Activated CD4-positive, alpha-beta memory T cell treated with anti-CD3 and anti-CD28 coated beads for 36 hours (primary cell): ENCODE measurements at regions not wholly inside any gene's neighbourhood (a gene's known extent, or its start where the extent isn't known, plus 50 kb on each side); places are given as distances from the start of the nearest gene placed in this dataset.

Source experiments
- CTCF ChIA-PET: fragments of 350-600 bp; sonication (Branson Sonifier 250); formaldehyde crosslinking; loops from one replicate; lab custom pipeline; 2021; ENCODE audit warnings: antibody characterized with exemption, inconsistent platforms; lab: Charles Lee
- POLR2A ChIA-PET: fragments of 350-600 bp; sonication (Branson Sonifier 250); formaldehyde crosslinking; loops from one replicate; lab custom pipeline; 2021; ENCODE audit warnings: antibody characterized with exemption; lab: Charles Lee
- DNase-seq: peaks from one replicate; pipeline ENCODE4 v3.0.0-alpha.2; 2020
- H3K27ac Mint-ChIP-seq: one replicate; pipeline ENCODE4 v1.8.0; 2021; ENCODE audit warnings: mixed read lengths
- H3K27me3 Mint-ChIP-seq: one replicate; pipeline ENCODE4 v1.8.0; 2021; ENCODE audit warnings: mixed read lengths
- H3K36me3 Mint-ChIP-seq: one replicate; pipeline ENCODE4 v1.8.0; 2021; ENCODE audit warnings: mixed read lengths
- H3K4me1 Mint-ChIP-seq: one replicate; pipeline ENCODE4 v1.8.0; 2021; ENCODE audit warnings: low read depth, mixed read lengths
- H3K4me3 Mint-ChIP-seq: one replicate; pipeline ENCODE4 v1.8.0; 2021; ENCODE audit warnings: mild to moderate bottlenecking, mixed read lengths
- H3K9me3 Mint-ChIP-seq: one replicate; pipeline ENCODE4 v1.8.0; 2021; ENCODE audit warnings: mixed read lengths
- intact Hi-C: fragments of 100-400 bp; cut with micrococcal nuclease; formaldehyde crosslinking; loops from one replicate; pipeline ENCODE4 v1.15.1; 2023

DNA sequence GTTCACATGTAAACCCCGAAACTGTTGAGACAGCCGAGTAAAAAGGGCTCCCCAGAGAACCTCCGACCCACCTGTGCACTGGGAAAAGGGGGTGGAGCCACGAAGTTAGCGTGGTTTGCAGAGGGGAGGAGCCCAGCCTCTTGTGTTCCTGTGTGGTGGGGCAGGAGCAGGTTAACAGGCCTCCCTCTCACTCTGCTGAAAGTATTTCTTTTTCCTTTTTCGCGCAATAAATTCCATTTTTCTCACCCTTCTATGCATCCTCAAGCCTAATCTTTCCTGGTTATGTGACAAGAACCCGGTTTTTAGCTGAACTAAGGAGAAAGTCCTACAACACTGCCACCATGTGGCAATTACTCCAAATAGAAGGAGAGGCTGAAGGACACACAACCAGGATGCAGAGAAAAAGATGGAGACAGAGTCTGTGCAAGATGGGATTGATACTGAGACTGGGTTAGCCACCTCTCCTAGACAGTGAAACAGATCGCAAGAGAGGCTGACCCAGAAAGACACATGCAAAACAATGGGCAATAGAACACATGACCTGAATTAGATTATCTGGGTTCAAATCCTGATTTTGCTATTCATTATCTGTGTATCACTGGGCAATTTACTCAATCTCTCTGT lies 168.7 kb upstream of the PRSS16 start:
- Mint-ChIP-seq H3K4me3 (peak overlapping the region; percentile 62), H3K27me3 (peaks cover 27% of the 10 kb centered on the region), H3K36me3 (no peaks in the 10 kb centered on the region), H3K27ac (no peak overlapping the region), H3K9me3 (no peaks in the 10 kb centered on the region), H3K4me1 (peaks cover 3% of the 10 kb centered on the region)
- ChIA-PET POLR2A (no interaction called here), CTCF (interaction anchor here (0.6 to 2.7 kb wide), 9 partner anchors 9 to 517 kb away, joined by 3 to 12 read pairs (median 3); no protein-coding TSS in a partner anchor)
- intact Hi-C loops: loop anchor here (1.0 kb wide), 1 partner anchor 472 kb away; no protein-coding TSS in a partner anchor
- peak; percentile 60 for DNase-seq

DNA sequence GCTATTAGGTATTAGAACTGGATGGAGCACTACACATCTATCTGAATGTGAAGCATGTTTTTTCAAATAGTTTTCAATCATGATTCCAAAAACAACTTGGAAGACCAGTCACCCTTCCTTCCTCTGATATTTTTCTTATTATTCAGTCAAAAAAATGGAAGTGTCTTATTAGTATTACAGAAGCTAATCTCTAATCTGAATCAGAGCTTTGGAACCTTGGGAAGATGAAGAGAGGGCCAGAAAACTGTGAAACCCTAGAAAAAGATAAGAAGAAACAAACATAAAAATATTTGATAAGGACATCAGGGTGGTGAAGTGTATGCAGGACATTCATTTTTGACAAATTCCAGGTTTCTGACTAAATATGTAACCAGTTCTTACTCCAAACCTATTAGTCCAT lies 166.3 kb upstream of the PRSS16 start:
- ChIA-PET POLR2A (no interaction called here), CTCF (no interaction called here)
- intact Hi-C loops: no loop called here
- peaks cover 3% of the 10 kb centered on the region for H3K4me1 Mint-ChIP-seq
- no peak for DNase-seq
- H3K4me3 Mint-ChIP-seq: no peak overlapping the region
- no peaks in the 10 kb centered on the region for H3K9me3 Mint-ChIP-seq
- peaks cover 33% of the 10 kb centered on the region for H3K27me3 Mint-ChIP-seq
- H3K27ac Mint-ChIP-seq: no peak overlapping the region
- no peaks in the 10 kb centered on the region for H3K36me3 Mint-ChIP-seq

DNA sequence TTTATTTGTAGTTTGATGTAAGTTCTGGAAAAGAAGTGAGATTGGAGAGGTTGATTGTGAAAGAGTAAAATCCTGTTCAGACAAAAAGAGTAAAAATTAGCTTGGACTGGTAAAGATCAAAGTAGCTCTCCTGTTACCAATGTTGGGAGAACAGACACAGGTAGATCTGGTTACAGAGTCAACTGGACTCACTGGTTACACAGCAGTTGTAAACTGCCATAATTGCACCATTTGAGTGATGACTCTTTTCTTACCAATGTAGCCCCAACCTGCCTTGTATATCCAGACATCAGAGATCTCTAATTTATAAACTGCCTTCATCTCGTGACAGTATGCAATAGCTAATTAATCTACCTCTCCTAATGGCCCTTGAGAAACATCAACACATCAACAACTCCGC lies 165.6 kb upstream of the PRSS16 start:
- DNase-seq: no peak
- intact Hi-C loops: no loop called here
- H3K27me3 Mint-ChIP-seq: peaks cover 31% of the 10 kb centered on the region

DNA sequence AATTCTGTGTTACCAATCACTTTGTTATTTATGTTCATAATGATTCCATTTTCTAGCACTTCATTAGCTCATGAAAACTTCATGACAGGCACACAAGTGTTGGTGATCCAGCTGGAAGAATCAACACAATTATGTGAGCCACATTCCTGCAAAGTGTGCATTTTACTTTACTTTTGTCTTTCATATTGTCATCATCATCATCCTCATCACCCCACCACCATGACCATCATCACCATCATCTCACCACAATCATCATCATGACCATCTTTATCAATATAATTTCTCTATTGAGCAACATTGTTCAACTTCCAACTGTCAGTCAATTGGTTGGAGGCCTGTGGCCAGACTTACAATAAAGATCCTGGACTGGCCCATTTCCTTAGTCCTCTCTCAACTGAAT lies 159.4 kb upstream of the PRSS16 start:
- DNase-seq: no peak
- intact Hi-C loops: no loop called here
- Mint-ChIP-seq H3K36me3 (no peaks in the 10 kb centered on the region), H3K9me3 (no peaks in the 10 kb centered on the region), H3K4me1 (peaks cover 10% of the 10 kb centered on the region), H3K27me3 (peaks cover 44% of the 10 kb centered on the region), H3K27ac (no peak overlapping the region), H3K4me3 (no peak overlapping the region)
- CTCF ChIA-PET: no interaction called here
- POLR2A ChIA-PET: interaction anchor here (0.6 kb wide), 1 partner anchor 42 kb away, joined by 3 read pairs; no protein-coding TSS in a partner anchor

More for the DNA sequence above, 165.6 kb upstream of the PRSS16 start:
- Mint-ChIP-seq H3K9me3 (no peaks in the 10 kb centered on the region), H3K36me3 (no peaks in the 10 kb centered on the region), H3K27ac (no peak overlapping the region), H3K4me1 (peaks cover 3% of the 10 kb centered on the region), H3K4me3 (no peak overlapping the region)
- POLR2A ChIA-PET: no interaction called here
- CTCF ChIA-PET: interaction anchor here (0.7 kb wide), 1 partner anchor 481 kb away, joined by 3 read pairs; no protein-coding TSS in a partner anchor

DNA sequence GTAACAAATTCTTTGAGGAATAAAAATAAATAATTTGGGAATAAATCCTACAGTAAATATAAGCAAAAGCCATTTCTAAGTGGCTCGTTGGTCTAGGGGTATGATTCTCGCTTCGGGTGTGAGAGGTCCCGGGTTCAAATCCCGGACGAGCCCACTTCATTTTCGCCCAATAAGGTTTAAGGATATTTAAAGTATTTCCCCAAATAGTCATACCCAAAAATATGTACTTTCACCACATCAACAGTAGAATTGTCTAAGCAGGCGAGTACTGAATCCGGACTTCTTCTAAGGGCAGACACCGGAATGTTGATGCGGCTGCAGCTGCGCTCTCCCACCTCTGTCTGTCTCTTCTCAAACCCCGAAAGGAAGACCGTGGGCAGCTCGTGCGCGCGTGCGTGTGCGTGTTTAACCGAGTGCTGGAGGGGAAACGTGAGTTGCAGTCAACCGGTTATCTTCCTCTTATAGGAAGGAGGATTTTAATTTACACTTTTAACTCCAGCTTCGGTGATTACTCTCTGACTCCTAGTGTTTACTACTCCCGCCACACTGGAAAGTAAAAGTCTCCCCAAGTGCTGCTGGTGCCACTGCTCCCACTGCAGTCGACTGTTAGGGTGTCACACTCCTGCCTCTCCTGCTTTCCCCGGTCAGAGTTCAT lies 155.7 kb upstream of the PRSS16 start:
- no peaks in the 10 kb centered on the region for H3K36me3 Mint-ChIP-seq
- H3K4me1 Mint-ChIP-seq: peaks cover 14% of the 10 kb centered on the region
- peak; percentile 49 for DNase-seq
- peaks cover 49% of the 10 kb centered on the region for H3K27me3 Mint-ChIP-seq
- intact Hi-C loops: no loop called here
- no peaks in the 10 kb centered on the region for H3K9me3 Mint-ChIP-seq
- ChIA-PET CTCF (no interaction called here), POLR2A (no interaction called here)
- H3K4me3 Mint-ChIP-seq: peak overlapping the region; percentile 64
- H3K27ac Mint-ChIP-seq: no peak overlapping the region

DNA sequence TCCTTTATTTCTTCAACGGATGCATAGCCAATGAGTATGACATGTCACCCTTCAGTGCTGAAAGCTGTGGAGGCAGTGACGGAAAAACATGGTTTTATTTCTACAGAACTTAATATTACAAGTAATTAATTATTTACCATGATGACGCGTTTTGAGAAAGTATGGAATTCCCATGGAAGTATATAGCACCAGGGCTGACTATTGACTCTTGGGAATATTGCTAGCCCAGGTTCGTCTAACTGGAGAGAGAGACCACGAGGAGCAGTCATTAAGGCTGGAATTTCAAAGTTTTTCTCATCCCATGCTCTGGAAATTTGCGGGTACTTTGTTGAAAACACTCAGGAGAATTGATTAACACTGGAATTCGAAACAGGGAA lies 155.2 kb upstream of the PRSS16 start:
- H3K4me1 Mint-ChIP-seq: peaks cover 19% of the 10 kb centered on the region
- no peak overlapping the region for H3K27ac Mint-ChIP-seq
- POLR2A ChIA-PET: no interaction called here
- no peak for DNase-seq
- H3K4me3 Mint-ChIP-seq: peak overlapping the region; percentile 64
- H3K36me3 Mint-ChIP-seq: peaks cover 3% of the 10 kb centered on the region
- H3K9me3 Mint-ChIP-seq: no peaks in the 10 kb centered on the region
- CTCF ChIA-PET: no interaction called here
- intact Hi-C loops: no loop called here
- peaks cover 49% of the 10 kb centered on the region for H3K27me3 Mint-ChIP-seq

DNA sequence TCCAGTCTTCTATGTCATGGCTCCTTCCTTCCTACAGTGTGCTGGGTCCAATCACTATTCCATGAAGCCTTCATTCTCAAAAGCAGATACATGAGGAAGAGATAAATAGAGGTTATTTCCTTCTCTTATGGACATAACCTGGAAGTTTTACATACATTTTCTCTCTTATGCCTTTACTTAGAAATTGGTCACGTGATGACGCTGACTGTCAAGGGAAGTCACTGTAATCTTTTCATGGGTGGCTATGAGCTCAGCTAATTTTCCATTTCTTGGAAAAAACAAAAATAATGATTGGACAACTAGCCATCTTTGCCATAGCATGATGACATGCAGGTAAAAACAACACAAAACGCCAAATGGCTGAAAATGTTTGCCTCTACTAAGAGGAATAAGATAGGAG lies 151.6 kb upstream of the PRSS16 start:
- Mint-ChIP-seq H3K9me3 (no peaks in the 10 kb centered on the region), H3K27ac (no peak overlapping the region), H3K36me3 (peaks cover 5% of the 10 kb centered on the region), H3K27me3 (peaks cover 48% of the 10 kb centered on the region), H3K4me3 (no peak overlapping the region), H3K4me1 (peaks cover 22% of the 10 kb centered on the region)
- ChIA-PET CTCF (no interaction called here), POLR2A (no interaction called here)
- DNase-seq: no peak
- intact Hi-C loops: no loop called here

DNA sequence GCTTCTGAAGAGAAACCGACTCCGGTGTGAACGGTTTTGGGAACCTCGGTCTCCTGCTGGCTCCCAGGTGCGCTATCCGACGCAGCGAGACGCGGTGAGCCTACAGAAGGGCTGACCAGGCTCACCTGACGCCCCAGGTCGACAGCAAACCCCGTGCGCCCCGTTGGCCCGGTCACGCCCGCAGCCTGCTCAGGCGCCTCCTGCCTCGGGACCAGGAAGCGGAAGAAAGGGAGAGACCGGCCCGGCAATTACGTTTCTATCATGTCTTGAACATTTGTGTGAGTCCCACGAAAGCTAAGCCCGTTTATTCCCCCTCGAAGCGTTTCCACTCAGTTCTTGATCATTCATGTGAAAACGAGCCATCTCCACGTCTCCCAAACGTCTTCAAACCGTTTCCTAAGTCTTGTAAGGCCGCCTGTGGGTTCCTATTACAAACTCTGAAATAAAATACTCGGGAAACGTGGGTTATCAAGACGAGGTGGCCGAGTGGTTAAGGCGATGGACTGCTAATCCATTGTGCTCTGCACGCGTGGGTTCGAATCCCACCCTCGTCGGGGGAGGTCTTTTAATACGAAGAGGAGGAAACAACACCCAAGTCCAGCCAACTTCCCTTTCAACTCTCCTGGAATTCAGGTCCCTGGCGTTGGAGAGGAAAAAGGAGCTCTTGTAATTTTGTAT lies 150.5 kb upstream of the PRSS16 start:
- POLR2A ChIA-PET: no interaction called here
- peak overlapping the region; percentile 67 for H3K4me3 Mint-ChIP-seq
- H3K4me1 Mint-ChIP-seq: peaks cover 18% of the 10 kb centered on the region
- H3K27ac Mint-ChIP-seq: no peak overlapping the region
- CTCF ChIA-PET: no interaction called here
- H3K9me3 Mint-ChIP-seq: no peaks in the 10 kb centered on the region
- intact Hi-C loops: no loop called here
- peaks cover 46% of the 10 kb centered on the region for H3K27me3 Mint-ChIP-seq
- peaks cover 5% of the 10 kb centered on the region for H3K36me3 Mint-ChIP-seq
- DNase-seq: peak; percentile 51

DNA sequence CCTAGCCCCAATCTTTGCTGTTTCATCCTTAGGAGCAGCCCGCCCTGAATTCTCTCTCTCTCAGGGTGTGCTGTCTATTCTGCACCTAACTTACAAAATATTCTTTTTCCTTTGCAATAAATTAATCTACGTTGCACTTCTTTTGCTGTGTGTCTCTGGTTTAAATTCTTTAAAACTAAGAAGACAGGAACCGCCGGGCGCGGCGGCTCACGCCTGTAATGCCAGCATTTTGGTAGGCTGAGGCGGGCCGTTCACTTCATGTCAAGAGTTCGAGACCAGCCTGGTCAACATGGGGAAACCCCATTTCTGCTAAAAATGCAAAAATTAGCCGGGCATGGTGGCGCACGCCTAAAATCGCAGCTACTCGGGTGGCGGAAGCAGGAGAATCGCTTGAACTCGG lies 148.5 kb upstream of the PRSS16 start:
- peaks cover 34% of the 10 kb centered on the region for H3K27me3 Mint-ChIP-seq
- no peak overlapping the region for H3K27ac Mint-ChIP-seq
- intact Hi-C loops: no loop called here
- ChIA-PET CTCF (no interaction called here), POLR2A (no interaction called here)
- no peak for DNase-seq
- H3K9me3 Mint-ChIP-seq: no peaks in the 10 kb centered on the region
- peaks cover 12% of the 10 kb centered on the region for H3K4me1 Mint-ChIP-seq
- no peak overlapping the region for H3K4me3 Mint-ChIP-seq
- peaks cover 5% of the 10 kb centered on the region for H3K36me3 Mint-ChIP-seq

DNA sequence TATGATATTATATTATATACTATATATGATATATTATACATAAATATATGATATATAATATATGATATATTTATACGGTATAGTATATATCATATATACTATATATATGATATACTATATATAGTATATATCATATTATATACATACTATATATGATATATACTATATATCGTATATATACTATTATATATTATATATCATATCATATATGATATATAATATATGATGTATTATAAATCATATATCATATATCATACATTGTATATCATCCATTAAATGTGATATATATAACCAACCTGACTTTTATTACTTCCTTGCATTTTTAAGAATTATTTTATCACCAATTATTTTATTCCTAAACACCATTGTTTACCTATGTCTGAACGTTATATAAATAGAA lies 146.6 kb upstream of the PRSS16 start:
- POLR2A ChIA-PET: no interaction called here
- H3K27ac Mint-ChIP-seq: no peak overlapping the region
- H3K4me1 Mint-ChIP-seq: peaks cover 12% of the 10 kb centered on the region
- CTCF ChIA-PET: no interaction called here
- no peak for DNase-seq
- peaks cover 27% of the 10 kb centered on the region for H3K27me3 Mint-ChIP-seq
- H3K4me3 Mint-ChIP-seq: no peak overlapping the region
- H3K36me3 Mint-ChIP-seq: peaks cover 5% of the 10 kb centered on the region
- no peaks in the 10 kb centered on the region for H3K9me3 Mint-ChIP-seq
- intact Hi-C loops: no loop called here

DNA sequence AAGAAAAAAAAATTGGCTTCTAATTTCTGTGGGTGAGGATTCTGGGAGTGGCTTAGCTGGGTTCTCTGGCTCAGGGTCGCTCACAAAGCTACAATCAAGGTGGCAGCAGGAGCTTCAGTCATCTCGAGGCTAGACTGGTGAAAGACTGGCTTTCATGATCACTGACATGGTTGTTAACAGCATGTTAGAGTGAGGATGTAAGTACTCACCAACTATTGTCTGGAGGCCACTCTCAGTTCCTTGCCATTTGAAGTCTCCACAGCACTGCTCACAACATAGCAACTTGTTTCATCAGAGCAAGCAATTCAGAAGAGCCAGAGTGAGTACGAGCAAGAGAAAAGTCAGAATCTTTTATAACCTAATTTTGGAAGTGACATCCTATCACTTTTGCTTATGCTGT lies 145.7 kb upstream of the PRSS16 start:
- POLR2A ChIA-PET: no interaction called here
- no peaks in the 10 kb centered on the region for H3K9me3 Mint-ChIP-seq
- CTCF ChIA-PET: no interaction called here
- peaks cover 5% of the 10 kb centered on the region for H3K36me3 Mint-ChIP-seq
- DNase-seq: no peak
- H3K4me3 Mint-ChIP-seq: no peak overlapping the region
- H3K27me3 Mint-ChIP-seq: peaks cover 23% of the 10 kb centered on the region
- H3K27ac Mint-ChIP-seq: no peak overlapping the region
- peaks cover 7% of the 10 kb centered on the region for H3K4me1 Mint-ChIP-seq
- intact Hi-C loops: no loop called here

DNA sequence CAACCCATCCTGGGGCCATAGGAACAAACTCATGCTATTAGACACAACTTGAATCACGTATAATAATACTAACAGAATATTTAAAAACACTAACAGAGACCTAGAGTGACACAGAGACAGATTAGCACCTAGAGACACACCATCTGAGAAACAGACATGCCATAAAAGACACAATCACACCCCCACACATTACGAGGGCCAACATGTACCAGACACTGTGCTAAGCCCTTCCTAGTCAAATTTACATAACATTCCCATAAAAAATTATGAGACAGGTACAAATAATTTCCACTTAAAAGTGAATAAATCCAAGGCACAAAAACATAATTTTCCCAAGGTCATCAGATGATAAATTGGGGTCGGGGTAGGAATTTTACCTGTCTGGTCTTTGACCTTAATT lies 141.1 kb upstream of the PRSS16 start:
- Mint-ChIP-seq H3K4me3 (no peak overlapping the region), H3K9me3 (no peaks in the 10 kb centered on the region), H3K36me3 (no peaks in the 10 kb centered on the region), H3K27me3 (peaks cover 11% of the 10 kb centered on the region), H3K4me1 (no peaks in the 10 kb centered on the region), H3K27ac (no peak overlapping the region)
- POLR2A ChIA-PET: no interaction called here
- intact Hi-C loops: no loop called here
- no peak for DNase-seq
- CTCF ChIA-PET: no interaction called here
